ENCODE measurements at regions not wholly inside any gene's neighbourhood (a gene's known extent, or its start where the extent isn't known, plus 50 kb on each side); places are given as distances from the start of the nearest gene placed in this dataset.
"Not testable (repeated sequence)": the region's sequence is repeated elsewhere in the genome, so short reads cannot be mapped to it uniquely, and the experiment has no call there.

DNA sequence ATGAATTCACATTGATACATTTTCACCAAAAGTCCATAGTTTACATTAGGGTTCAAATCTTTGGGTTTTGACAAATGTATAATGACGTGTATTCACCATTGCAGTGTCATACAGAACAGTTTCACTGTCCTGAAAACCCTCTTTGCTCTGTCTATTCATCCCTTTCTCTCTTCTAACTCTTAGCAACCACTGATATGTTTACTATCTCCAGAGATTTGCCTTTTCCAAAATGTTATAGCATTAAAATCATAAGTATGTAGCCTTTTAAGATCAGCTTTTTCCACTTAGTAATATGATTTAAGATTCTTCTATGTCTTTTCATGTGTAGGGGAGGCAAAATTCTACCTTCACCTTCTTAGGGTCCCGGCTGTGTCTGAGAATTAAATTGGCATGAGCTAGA lies 203.8 kb downstream of the TPRG1 start:
- Histone ChIP-seq H3K27ac (ENCODE audit: low read depth, low read length) (no peak overlapping the region), H3K36me3 (ENCODE audit: control insufficient read depth, insufficient read depth, low read length) (no peaks in the 10 kb centered on the region), H3K4me3 (ENCODE audit: low read depth, low read length) (no peak overlapping the region), H3K27me3 (ENCODE audit: control insufficient read depth, insufficient read depth, low read length) (no peaks in the 10 kb centered on the region), H3K9me3 (ENCODE audit: control insufficient read depth, insufficient read depth, low read length) (peaks cover 2% of the 10 kb centered on the region), H3K4me1 (ENCODE audit: control insufficient read depth, insufficient read depth, low read length) (no peaks in the 10 kb centered on the region)
- no CpG with 5 or more reads among the region's 2 CpGs for WGBS (ENCODE audit: insufficient coverage)
- no peak for DNase-seq (ENCODE audit: low read depth in 4 of 6, low spot score in 6 of 6)

DNA sequence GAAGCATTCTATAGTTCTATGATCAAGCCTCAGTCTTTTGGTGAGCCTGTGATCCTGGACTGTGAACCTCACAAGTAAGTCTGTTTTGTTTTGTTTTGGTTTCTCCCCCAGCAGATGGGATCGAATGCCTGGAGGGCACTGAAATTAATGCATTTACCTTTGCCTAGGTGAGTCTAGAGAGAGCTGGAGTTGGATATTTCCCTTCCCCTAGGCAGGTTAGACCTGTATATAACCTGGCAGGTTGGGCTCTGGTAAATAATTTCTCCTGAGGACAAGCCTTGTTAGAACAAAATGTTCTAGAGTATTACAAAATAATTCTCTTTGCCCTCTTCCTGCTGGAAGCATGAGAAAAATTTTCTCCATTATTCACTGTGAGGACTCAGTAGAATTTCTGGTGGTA lies 211.9 kb downstream of the TPRG1 start:
- Histone ChIP-seq H3K27me3 (ENCODE audit: control insufficient read depth, insufficient read depth, low read length) (no peaks in the 10 kb centered on the region), H3K36me3 (ENCODE audit: control insufficient read depth, insufficient read depth, low read length) (no peaks in the 10 kb centered on the region), H3K4me1 (ENCODE audit: control insufficient read depth, insufficient read depth, low read length) (no peaks in the 10 kb centered on the region), H3K9me3 (ENCODE audit: control insufficient read depth, insufficient read depth, low read length) (no peaks in the 10 kb centered on the region), H3K27ac (ENCODE audit: low read depth, low read length) (no peak overlapping the region), H3K4me3 (ENCODE audit: low read depth, low read length) (no peak overlapping the region)
- WGBS (ENCODE audit: insufficient coverage): no CpG with 5 or more reads among the region's 1 CpG
- no peak for DNase-seq (ENCODE audit: low read depth in 4 of 6, low spot score in 6 of 6)

DNA sequence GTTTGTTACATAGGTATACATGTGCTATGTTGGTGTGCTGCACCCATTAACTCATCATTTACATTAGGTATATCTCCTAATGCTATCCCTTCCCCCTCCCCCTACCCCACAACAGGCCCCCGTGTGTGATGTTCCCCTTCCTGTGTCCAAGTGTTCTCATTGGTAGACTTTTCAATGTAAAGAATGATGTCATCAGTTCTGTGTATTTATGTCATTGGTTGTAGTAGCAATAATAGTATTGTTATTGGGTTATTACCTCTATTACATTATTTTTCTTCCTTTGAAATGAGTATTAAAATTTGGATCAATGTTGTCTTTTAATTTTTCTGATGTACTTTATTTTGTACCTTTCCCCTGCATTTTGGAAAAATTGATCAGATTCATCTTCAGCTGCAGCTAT lies 214.1 kb downstream of the TPRG1 start:
- DNase-seq (ENCODE audit: low read depth in 4 of 6, low spot score in 6 of 6); H3K9me3 ChIP-seq (ENCODE audit: control insufficient read depth, insufficient read depth, low read length); H3K4me1 ChIP-seq (ENCODE audit: control insufficient read depth, insufficient read depth, low read length); H3K36me3 ChIP-seq (ENCODE audit: control insufficient read depth, insufficient read depth, low read length); H3K27me3 ChIP-seq (ENCODE audit: control insufficient read depth, insufficient read depth, low read length); H3K4me3 ChIP-seq (ENCODE audit: low read depth, low read length); H3K27ac ChIP-seq (ENCODE audit: low read depth, low read length): not testable (repeated sequence)
- WGBS (ENCODE audit: insufficient coverage): no CpG with 5 or more reads among the region's 1 CpG

DNA sequence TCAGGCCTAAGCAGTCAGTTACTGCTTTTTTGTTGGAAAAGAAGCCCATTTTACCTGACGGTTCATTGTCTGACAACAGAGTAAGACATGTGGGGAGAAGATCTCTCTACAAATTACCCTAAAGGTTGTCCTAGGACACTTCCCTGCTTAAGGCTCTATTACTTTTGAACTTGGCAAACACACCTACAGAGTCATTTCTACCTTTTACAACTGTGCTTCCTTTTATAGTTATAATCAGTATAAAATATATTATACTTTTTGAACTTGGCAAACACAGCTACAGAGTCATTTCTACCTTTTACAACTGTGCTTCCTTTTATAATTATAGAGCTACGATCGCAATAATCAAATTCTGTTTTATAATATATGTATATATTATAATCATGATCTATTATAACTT lies 215.0 kb downstream of the TPRG1 start:
- Histone ChIP-seq H3K4me1 (ENCODE audit: control insufficient read depth, insufficient read depth, low read length) (no peaks in the 10 kb centered on the region), H3K27me3 (ENCODE audit: control insufficient read depth, insufficient read depth, low read length) (no peaks in the 10 kb centered on the region), H3K36me3 (ENCODE audit: control insufficient read depth, insufficient read depth, low read length) (no peaks in the 10 kb centered on the region), H3K9me3 (ENCODE audit: control insufficient read depth, insufficient read depth, low read length) (no peaks in the 10 kb centered on the region), H3K4me3 (ENCODE audit: low read depth, low read length) (no peak overlapping the region), H3K27ac (ENCODE audit: low read depth, low read length) (no peak overlapping the region)
- DNase-seq (ENCODE audit: low read depth in 4 of 6, low spot score in 6 of 6): no peak
- WGBS (ENCODE audit: insufficient coverage): no CpG with 5 or more reads among the region's 3 CpGs

DNA sequence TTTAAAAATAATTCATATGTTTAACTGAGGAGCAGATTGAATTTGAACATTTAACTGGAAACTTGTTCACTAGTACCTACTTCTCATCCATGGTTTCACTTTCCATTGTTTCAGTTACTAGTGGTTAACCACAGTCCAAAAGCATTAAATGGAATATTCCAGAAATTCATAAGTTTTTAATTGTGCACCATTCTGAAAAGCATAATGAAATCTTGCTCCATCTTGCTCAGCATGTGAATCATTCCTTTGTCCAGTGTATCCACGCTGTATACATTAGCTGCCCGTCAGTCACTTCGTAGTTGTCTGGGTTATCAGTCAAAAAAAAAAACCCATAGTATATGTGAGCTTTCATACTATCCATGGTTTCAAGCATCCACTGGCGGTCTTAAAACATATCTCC lies 217.6 kb downstream of the TPRG1 start:
- no peaks in the 10 kb centered on the region for H3K9me3 ChIP-seq (ENCODE audit: control insufficient read depth, insufficient read depth, low read length)
- no peak for DNase-seq (ENCODE audit: low read depth in 4 of 6, low spot score in 6 of 6)
- H3K4me1 ChIP-seq (ENCODE audit: control insufficient read depth, insufficient read depth, low read length): no peaks in the 10 kb centered on the region
- no CpG with 5 or more reads among the region's 4 CpGs for WGBS (ENCODE audit: insufficient coverage)
- H3K27ac ChIP-seq (ENCODE audit: low read depth, low read length): no peak overlapping the region
- no peaks in the 10 kb centered on the region for H3K36me3 ChIP-seq (ENCODE audit: control insufficient read depth, insufficient read depth, low read length)
- no peaks in the 10 kb centered on the region for H3K27me3 ChIP-seq (ENCODE audit: control insufficient read depth, insufficient read depth, low read length)
- H3K4me3 ChIP-seq (ENCODE audit: low read depth, low read length): no peak overlapping the region

DNA sequence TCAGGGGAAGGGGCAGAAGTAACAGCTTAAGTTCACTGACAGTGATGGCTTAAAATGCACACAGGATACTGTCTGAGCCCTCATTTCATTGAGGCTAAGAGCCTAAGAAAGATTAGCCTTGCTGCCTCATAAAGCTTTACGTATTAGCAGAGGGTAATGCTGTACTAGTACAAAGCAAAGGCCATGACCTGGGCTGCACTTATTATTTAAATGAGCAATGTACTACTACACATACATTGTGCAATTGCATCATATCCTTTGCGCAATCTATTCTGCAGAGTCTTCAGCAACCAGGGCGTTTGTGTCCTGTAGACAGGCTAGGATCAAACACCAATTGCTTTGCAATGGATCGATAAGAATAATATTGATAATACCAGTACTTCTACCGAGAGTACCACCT lies 221.8 kb downstream of the TPRG1 start:
- Histone ChIP-seq H3K36me3 (ENCODE audit: control insufficient read depth, insufficient read depth, low read length) (no peaks in the 10 kb centered on the region), H3K4me3 (ENCODE audit: low read depth, low read length) (no peak overlapping the region), H3K27me3 (ENCODE audit: control insufficient read depth, insufficient read depth, low read length) (no peaks in the 10 kb centered on the region), H3K9me3 (ENCODE audit: control insufficient read depth, insufficient read depth, low read length) (no peaks in the 10 kb centered on the region), H3K4me1 (ENCODE audit: control insufficient read depth, insufficient read depth, low read length) (no peaks in the 10 kb centered on the region), H3K27ac (ENCODE audit: low read depth, low read length) (no peak overlapping the region)
- no CpG with 5 or more reads among the region's 5 CpGs for WGBS (ENCODE audit: insufficient coverage)
- no peak for DNase-seq (ENCODE audit: low read depth in 4 of 6, low spot score in 6 of 6)

DNA sequence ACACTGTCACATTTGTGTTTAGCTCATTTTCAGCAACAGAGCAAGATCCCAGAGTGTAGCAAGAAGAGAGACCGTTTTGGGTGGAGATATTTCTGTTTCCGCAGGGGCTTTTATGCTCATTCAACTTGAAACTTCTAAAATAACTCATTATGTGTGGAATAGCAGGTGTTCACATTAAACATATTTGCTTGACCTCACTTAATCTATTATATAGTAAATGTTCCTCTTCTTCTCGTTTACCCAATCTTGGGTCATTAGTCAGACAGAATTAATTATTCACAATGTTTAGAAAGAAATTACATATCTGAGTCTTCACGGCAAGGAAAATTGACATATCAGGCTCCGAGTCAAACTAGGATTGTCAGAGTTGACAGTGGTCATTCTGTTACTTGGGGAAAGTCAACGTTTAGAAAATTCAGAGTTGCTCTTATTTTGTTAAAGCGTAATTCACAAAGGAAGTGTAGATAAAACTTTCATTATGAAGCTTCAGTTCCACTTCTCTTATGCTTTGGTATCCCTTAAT lies 222.9 kb downstream of the TPRG1 start:
- Histone ChIP-seq H3K36me3 (ENCODE audit: control insufficient read depth, insufficient read depth, low read length) (no peaks in the 10 kb centered on the region), H3K4me1 (ENCODE audit: control insufficient read depth, insufficient read depth, low read length) (no peaks in the 10 kb centered on the region), H3K27ac (ENCODE audit: low read depth, low read length) (no peak overlapping the region), H3K9me3 (ENCODE audit: control insufficient read depth, insufficient read depth, low read length) (no peaks in the 10 kb centered on the region), H3K27me3 (ENCODE audit: control insufficient read depth, insufficient read depth, low read length) (no peaks in the 10 kb centered on the region), H3K4me3 (ENCODE audit: low read depth, low read length) (no peak overlapping the region)
- WGBS (ENCODE audit: insufficient coverage): no CpG with 5 or more reads among the region's 7 CpGs
- peak in 1 of 6 donors; percentile 8 for DNase-seq (ENCODE audit: low read depth in 4 of 6, low spot score in 6 of 6)

DNA sequence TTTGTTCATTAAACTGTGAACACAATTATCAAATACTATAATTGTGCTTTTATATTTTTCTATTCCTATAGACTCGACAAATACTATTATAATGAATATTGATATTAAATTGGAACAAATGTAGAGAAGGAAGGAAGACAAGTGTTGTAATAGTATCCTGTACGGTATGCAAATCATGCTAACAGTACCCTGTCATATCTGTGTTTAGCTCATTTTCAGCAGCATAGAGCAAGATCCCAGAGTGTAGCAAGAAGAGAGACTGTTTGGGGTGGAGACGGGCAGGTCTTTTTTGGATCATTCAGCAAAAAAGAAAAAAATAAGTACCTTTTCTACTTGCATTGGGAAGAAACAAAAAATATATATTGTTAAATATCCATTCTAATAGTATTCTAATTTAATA lies 224.1 kb downstream of the TPRG1 start:
- no peak for DNase-seq (ENCODE audit: low read depth in 4 of 6, low spot score in 6 of 6)
- H3K27ac ChIP-seq (ENCODE audit: low read depth, low read length): no peak overlapping the region
- no peaks in the 10 kb centered on the region for H3K27me3 ChIP-seq (ENCODE audit: control insufficient read depth, insufficient read depth, low read length)
- H3K36me3 ChIP-seq (ENCODE audit: control insufficient read depth, insufficient read depth, low read length): no peaks in the 10 kb centered on the region
- no peaks in the 10 kb centered on the region for H3K9me3 ChIP-seq (ENCODE audit: control insufficient read depth, insufficient read depth, low read length)
- no peaks in the 10 kb centered on the region for H3K4me1 ChIP-seq (ENCODE audit: control insufficient read depth, insufficient read depth, low read length)
- WGBS (ENCODE audit: insufficient coverage): 100% methylated on average over 1 of the region's 3 CpGs
- H3K4me3 ChIP-seq (ENCODE audit: low read depth, low read length): no peak overlapping the region

DNA sequence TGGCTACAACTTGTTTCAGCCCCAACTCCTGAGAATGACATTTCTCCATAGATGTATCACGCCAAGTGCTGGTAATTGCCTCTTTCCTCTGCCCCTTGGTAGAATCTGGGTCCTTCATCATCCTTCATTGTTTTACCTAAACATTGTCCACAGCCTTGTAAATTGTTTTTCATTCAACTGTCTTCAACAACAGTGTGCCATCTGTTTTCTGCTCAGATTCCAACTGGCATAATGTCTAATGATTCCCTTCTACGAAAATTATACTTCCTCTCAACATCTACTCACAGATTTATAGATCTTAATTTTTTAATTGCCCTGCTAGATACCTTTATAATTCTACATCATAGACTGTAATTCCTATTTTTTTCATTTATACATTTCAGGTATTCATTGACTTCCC lies 226.9 kb downstream of the TPRG1 start:
- WGBS (ENCODE audit: insufficient coverage): 73% methylated on average over 2 of the region's 2 CpGs

DNA sequence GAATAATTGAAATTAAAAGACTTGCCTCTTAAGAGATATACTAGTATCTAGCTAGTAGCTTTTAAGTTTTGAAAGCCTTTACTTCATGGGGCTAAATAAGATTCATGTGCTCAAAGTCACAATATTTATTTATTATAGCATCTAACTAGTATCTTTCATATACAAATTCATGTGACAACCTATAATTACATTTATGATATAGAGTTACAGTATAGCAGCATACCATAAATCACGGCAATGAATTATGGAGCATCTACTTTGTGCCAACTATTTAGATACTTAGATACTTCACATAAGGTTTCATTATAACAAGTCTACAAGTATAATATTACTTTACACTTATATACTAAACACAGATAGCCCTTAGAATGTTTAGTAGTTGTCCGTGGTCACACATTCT lies 229.4 kb downstream of the TPRG1 start:
- WGBS (ENCODE audit: insufficient coverage): no CpG with 5 or more reads among the region's 2 CpGs
- DNase-seq (ENCODE audit: low read depth in 4 of 6, low spot score in 6 of 6): no peak
- no peak overlapping the region for H3K4me3 ChIP-seq (ENCODE audit: low read depth, low read length)
- H3K36me3 ChIP-seq (ENCODE audit: control insufficient read depth, insufficient read depth, low read length): no peaks in the 10 kb centered on the region
- H3K4me1 ChIP-seq (ENCODE audit: control insufficient read depth, insufficient read depth, low read length): no peaks in the 10 kb centered on the region
- no peaks in the 10 kb centered on the region for H3K9me3 ChIP-seq (ENCODE audit: control insufficient read depth, insufficient read depth, low read length)
- no peaks in the 10 kb centered on the region for H3K27me3 ChIP-seq (ENCODE audit: control insufficient read depth, insufficient read depth, low read length)
- no peak overlapping the region for H3K27ac ChIP-seq (ENCODE audit: low read depth, low read length)

More for the DNA sequence above, 226.9 kb downstream of the TPRG1 start:
- peak in 1 of 6 donors; percentile 51 for DNase-seq (ENCODE audit: low read depth in 4 of 6, low spot score in 6 of 6)
- Histone ChIP-seq H3K27me3 (ENCODE audit: control insufficient read depth, insufficient read depth, low read length) (no peaks in the 10 kb centered on the region), H3K9me3 (ENCODE audit: control insufficient read depth, insufficient read depth, low read length) (no peaks in the 10 kb centered on the region), H3K4me1 (ENCODE audit: control insufficient read depth, insufficient read depth, low read length) (no peaks in the 10 kb centered on the region), H3K4me3 (ENCODE audit: low read depth, low read length) (no peak overlapping the region), H3K27ac (ENCODE audit: low read depth, low read length) (no peak overlapping the region), H3K36me3 (ENCODE audit: control insufficient read depth, insufficient read depth, low read length) (no peaks in the 10 kb centered on the region)
